CD14-positive monocyte (primary cell): ENCODE measurements at regions not wholly inside any gene's neighbourhood (a gene's known extent, or its start where the extent isn't known, plus 50 kb on each side); places are given as distances from the start of the nearest gene placed in this dataset.

ENCODE experiments used
- DNase-seq, 3 donors: peaks; one replicate each; pipeline ENCODE4 v3.0.0-alpha.2; 2011 to 2022
- H2AFZ ChIP-seq: 2 replicates; pipeline ENCODE4 v1.6.0; 2012; ENCODE audit warnings: mild to moderate bottlenecking, low read depth, low read length, inconsistent platforms; ENCODE audit not compliant: insufficient read depth, poor library complexity, severe bottlenecking
- H3K27ac ChIP-seq, 2 donors: 1 replicate in 1 of 2; 2 replicates in 1 of 2; pipeline ENCODE4 v1.5.1; 2012 to 2013; ENCODE audit warnings: low read length in 2 of 2, control low read depth in 1 of 2, inconsistent platforms in 1 of 2, low read depth in 1 of 2, mild to moderate bottlenecking in 1 of 2
- H3K27me3 ChIP-seq, 2 donors: one replicate each; pipeline versions ENCODE4 v1.6.0 to v1.6.1; 2011 to 2013; ENCODE audit warnings: low read length in 2 of 2; ENCODE audit not compliant: control insufficient read depth in 2 of 2, insufficient read depth in 2 of 2
- H3K36me3 ChIP-seq, 2 donors: replicated peaks in 1 of 2; 1 replicate in 1 of 2; 2 replicates in 1 of 2; pipeline versions ENCODE4 v1.5.1 to v1.6.1; 2012 to 2013; ENCODE audit warnings: low read length in 2 of 2, control low read depth in 1 of 2, inconsistent platforms in 1 of 2, mild to moderate bottlenecking in 1 of 2; ENCODE audit not compliant: insufficient read depth in 2 of 2, control insufficient read depth in 1 of 2
- H3K4me1 ChIP-seq, 2 donors: 1 replicate in 1 of 2; 2 replicates in 1 of 2; pipeline versions ENCODE4 v1.5.1 to v1.6.1; 2012 to 2013; ENCODE audit warnings: low read length in 2 of 2, control low read depth in 1 of 2, inconsistent platforms in 1 of 2, mild to moderate bottlenecking in 1 of 2, moderate library complexity in 1 of 2; ENCODE audit not compliant: insufficient read depth in 2 of 2, control insufficient read depth in 1 of 2
- H3K4me2 ChIP-seq: replicated peaks from 2 replicates; pipeline ENCODE3; 2012; ENCODE audit warnings: low read length, moderate library complexity, mild to moderate bottlenecking; ENCODE audit not compliant: poor library complexity, severe bottlenecking; ENCODE audit errors: extremely low read depth
- H3K4me3 ChIP-seq, 3 experiments: fragments of 200-600 bp in 1 of 3; sonication (generic) in 1 of 3; replicated peaks in 1 of 3; 1 replicate in 2 of 3; 2 replicates in 1 of 3; pipeline ENCODE4 v1.5.1; 2011 to 2013; ENCODE audit warnings: low read length in 3 of 3, mild to moderate bottlenecking in 3 of 3, control low read depth in 2 of 3, low read depth in 2 of 3, inconsistent platforms in 1 of 3, moderate library complexity in 1 of 3
- H3K79me2 ChIP-seq: 2 replicates; pipeline ENCODE4 v1.6.0; 2012; ENCODE audit warnings: mild to moderate bottlenecking, control low read depth, inconsistent platforms, low read length, moderate library complexity; ENCODE audit not compliant: insufficient read depth
- H3K9ac ChIP-seq: 2 replicates; pipeline ENCODE4 v1.6.0; 2017; ENCODE audit warnings: low read length, mild to moderate bottlenecking; ENCODE audit not compliant: insufficient read depth, poor library complexity, severe bottlenecking
- H3K9me3 ChIP-seq, 2 donors: replicated peaks in 1 of 2; 1 replicate in 1 of 2; 2 replicates in 1 of 2; pipeline versions ENCODE4 v1.5.1 to v1.6.1; 2012 to 2013; ENCODE audit warnings: low read length in 2 of 2, control low read depth in 1 of 2; ENCODE audit not compliant: control insufficient read depth in 1 of 2, insufficient read depth in 1 of 2
- H4K20me1 ChIP-seq: 2 replicates; pipeline ENCODE4 v1.6.0; 2012; ENCODE audit warnings: mild to moderate bottlenecking, low read length, control low read depth, moderate library complexity; ENCODE audit not compliant: insufficient read depth
- H3K27ac Mint-ChIP-seq, 7 donors: one replicate each; pipeline ENCODE4 v1.8.0; 2020; ENCODE audit warnings: mild to moderate bottlenecking in 7 of 7, mixed read lengths in 7 of 7, moderate library complexity in 6 of 7, inconsistent platforms in 2 of 7
- H3K27me3 Mint-ChIP-seq, 3 donors: one replicate each; pipeline ENCODE4 v1.8.0; 2021 to 2022; ENCODE audit warnings: low read depth in 3 of 3, mild to moderate bottlenecking in 3 of 3, mixed read lengths in 3 of 3, moderate library complexity in 3 of 3, inconsistent platforms in 1 of 3
- H3K36me3 Mint-ChIP-seq, 2 donors: one replicate each; pipeline ENCODE4 v1.8.0; 2020; ENCODE audit warnings: mixed read lengths in 2 of 2, inconsistent platforms in 1 of 2, mild to moderate bottlenecking in 1 of 2
- H3K4me1 Mint-ChIP-seq: one replicate; pipeline ENCODE4 v1.8.0; 2020; ENCODE audit warnings: mild to moderate bottlenecking, mixed read lengths
- H3K4me3 Mint-ChIP-seq, 2 donors: one replicate each; pipeline ENCODE4 v1.8.0; 2020; ENCODE audit warnings: mild to moderate bottlenecking in 2 of 2, mixed read lengths in 2 of 2, moderate library complexity in 1 of 2
- H3K9me3 Mint-ChIP-seq, 7 donors: one replicate each; pipeline ENCODE4 v1.8.0; 2020 to 2022; ENCODE audit warnings: mixed read lengths in 7 of 7, mild to moderate bottlenecking in 6 of 7, moderate library complexity in 6 of 7, inconsistent platforms in 2 of 7
- WGBS: methylation state at CpG from one replicate; pipeline ENCODE4 v1.1.5; 2013; ENCODE audit warnings: missing lambda C conversion rate; ENCODE audit not compliant: insufficient coverage; 5-methylcytosine and 5-hydroxymethylcytosine counted together
- intact Hi-C, 2 donors: fragments of 100-400 bp; cut with micrococcal nuclease; formaldehyde crosslinking; loops; one replicate each; pipeline versions ENCODE4 v1.15.0 to v1.15.1; 2023
- TF ChIP-seq, protein P1 (sequence below): fragments of 200-600 bp; IDR thresholded peaks from one replicate; pipeline ENCODE4 v1.8.0; 2022; ENCODE audit warnings: antibody characterized with exemption, mild to moderate bottlenecking

DNA sequence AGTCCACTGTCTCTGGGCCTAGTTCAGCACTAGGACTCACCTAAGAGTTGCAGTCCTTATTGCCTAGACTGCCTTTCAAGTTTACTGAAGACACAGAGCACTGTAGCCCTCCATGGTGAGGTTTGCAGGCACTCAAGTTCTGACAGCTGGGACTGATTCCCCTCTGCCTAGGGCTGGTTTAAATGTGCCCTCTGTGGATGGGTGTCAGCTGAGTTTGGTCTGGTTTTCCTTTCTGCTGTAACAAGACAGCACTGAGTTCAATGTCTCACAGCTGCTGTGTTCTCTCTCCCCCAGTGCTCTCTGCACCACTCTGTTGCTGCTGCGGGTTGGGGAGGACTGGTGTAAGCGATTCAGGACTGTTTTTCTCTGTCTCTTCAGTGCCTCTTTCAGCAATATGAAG, 75.2 kb upstream of the C1orf21 start:
- Histone ChIP-seq H3K4me1 (no peaks in the 10 kb centered on the region), H3K4me2 (no peak overlapping the region), H3K36me3 (no peaks in the 10 kb centered on the region), H4K20me1 (no peaks in the 10 kb centered on the region), H3K9me3 (no peaks in the 10 kb centered on the region), H3K4me3 (no peak overlapping the region), H3K9ac (no peak overlapping the region), H3K79me2 (no peaks in the 10 kb centered on the region), H2AFZ (no peak overlapping the region), H3K27ac (no peak overlapping the region), H3K27me3 (no peaks in the 10 kb centered on the region)
- intact Hi-C loops, result no loop called here
- Mint-ChIP-seq H3K4me3 (no peak overlapping the region), H3K36me3 (no peaks in the 10 kb centered on the region), H3K27me3 (peaks cover 0 to 4% (median 3%) of the 10 kb centered on the region in 3 donors), H3K4me1 (no peaks in the 10 kb centered on the region), H3K9me3 (peaks cover 0 to 6% (median 2%) of the 10 kb centered on the region in 7 donors), H3K27ac (no peak overlapping the region)
- WGBS, result 100% methylated on average over 2 of the region's 2 CpGs
- TF ChIP-seq, protein P1, sequence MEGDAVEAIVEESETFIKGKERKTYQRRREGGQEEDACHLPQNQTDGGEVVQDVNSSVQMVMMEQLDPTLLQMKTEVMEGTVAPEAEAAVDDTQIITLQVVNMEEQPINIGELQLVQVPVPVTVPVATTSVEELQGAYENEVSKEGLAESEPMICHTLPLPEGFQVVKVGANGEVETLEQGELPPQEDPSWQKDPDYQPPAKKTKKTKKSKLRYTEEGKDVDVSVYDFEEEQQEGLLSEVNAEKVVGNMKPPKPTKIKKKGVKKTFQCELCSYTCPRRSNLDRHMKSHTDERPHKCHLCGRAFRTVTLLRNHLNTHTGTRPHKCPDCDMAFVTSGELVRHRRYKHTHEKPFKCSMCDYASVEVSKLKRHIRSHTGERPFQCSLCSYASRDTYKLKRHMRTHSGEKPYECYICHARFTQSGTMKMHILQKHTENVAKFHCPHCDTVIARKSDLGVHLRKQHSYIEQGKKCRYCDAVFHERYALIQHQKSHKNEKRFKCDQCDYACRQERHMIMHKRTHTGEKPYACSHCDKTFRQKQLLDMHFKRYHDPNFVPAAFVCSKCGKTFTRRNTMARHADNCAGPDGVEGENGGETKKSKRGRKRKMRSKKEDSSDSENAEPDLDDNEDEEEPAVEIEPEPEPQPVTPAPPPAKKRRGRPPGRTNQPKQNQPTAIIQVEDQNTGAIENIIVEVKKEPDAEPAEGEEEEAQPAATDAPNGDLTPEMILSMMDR, result no peak
- DNase-seq, result no peak

DNA sequence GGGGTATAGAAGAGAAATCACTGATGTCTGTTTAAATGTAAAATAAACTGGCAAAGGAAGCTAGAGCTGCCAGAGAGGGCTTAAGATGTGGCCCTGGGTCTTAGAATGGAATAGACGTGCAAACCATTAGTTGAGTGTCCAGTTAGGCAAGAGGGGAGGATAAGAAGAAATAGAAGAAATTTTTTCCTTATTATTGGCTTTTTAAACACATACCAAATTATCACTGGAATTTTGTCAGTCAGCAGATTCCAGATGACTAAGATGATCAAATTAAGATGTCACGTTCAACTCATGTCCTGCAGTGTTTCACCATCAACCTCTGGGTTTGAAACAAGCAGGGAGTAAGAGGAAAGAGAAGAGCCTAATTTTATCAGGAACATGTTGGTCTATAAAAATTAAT, 71.6 kb upstream of the C1orf21 start:
- Histone ChIP-seq H4K20me1 (no peaks in the 10 kb centered on the region), H3K27ac (no peak overlapping the region), H3K36me3 (no peaks in the 10 kb centered on the region), H3K9ac (no peak overlapping the region), H3K79me2 (no peaks in the 10 kb centered on the region), H3K27me3 (no peaks in the 10 kb centered on the region), H3K4me3 (no peak overlapping the region), H3K4me1 (no peaks in the 10 kb centered on the region), H2AFZ (no peak overlapping the region), H3K9me3 (no peaks in the 10 kb centered on the region), H3K4me2 (no peak overlapping the region)
- intact Hi-C loops, result no loop called here
- H3K4me1 Mint-ChIP-seq, result no peaks in the 10 kb centered on the region
- H3K36me3 Mint-ChIP-seq, result no peaks in the 10 kb centered on the region
- DNase-seq, result no peak
- WGBS, result no CpG with 5 or more reads among the region's 2 CpGs
- H3K9me3 Mint-ChIP-seq, result peaks cover 0 to 1% (median 0%) of the 10 kb centered on the region in 7 donors
- H3K4me3 Mint-ChIP-seq, result no peak overlapping the region
- peaks cover 0 to 5% (median 2%) of the 10 kb centered on the region in 3 donors for H3K27me3 Mint-ChIP-seq
- H3K27ac Mint-ChIP-seq, result no peak overlapping the region
- TF ChIP-seq, protein P1, result no peak
